Breast epithelium (tissue), 4 donors: ENCODE measurements at regions not wholly inside any gene's neighbourhood (a gene's known extent, or its start where the extent isn't known, plus 50 kb on each side); places are given as distances from the start of the nearest gene placed in this dataset.

ENCODE experiments used
- DNase-seq, 2 donors: peaks; one replicate each; pipeline ENCODE4 v3.0.0-alpha.2; 2019; ENCODE audit warnings: low spot score in 2 of 2
- H3K27ac ChIP-seq, 2 donors: fragments of 200-600 bp; sonication (generic) in 1 of 2; one replicate each; pipeline ENCODE4 v1.5.1; 2016 to 2019; ENCODE audit warnings: mild to moderate bottlenecking in 1 of 2
- H3K27me3 ChIP-seq, 2 donors: fragments of 200-600 bp; sonication (generic) in 1 of 2; one replicate each; pipeline versions ENCODE4 v1.5.1 to v1.6.0; 2017 to 2019; ENCODE audit warnings: control low read depth in 1 of 2, mild to moderate bottlenecking in 1 of 2
- H3K36me3 ChIP-seq: fragments of 200-600 bp; one replicate; pipeline ENCODE4 v1.5.1; 2019
- H3K4me1 ChIP-seq, 2 donors: fragments of 200-600 bp; sonication (generic); one replicate each; pipeline ENCODE4 v1.5.1; 2016 to 2019; ENCODE audit warnings: control low read depth in 1 of 2
- H3K4me3 ChIP-seq, 3 donors: fragments of 200-600 bp; sonication (generic); 1 replicate in 2 of 3; 2 replicates in 1 of 3; pipeline ENCODE4 v1.5.1; 2016 to 2019; ENCODE audit warnings: mild to moderate bottlenecking in 3 of 3, moderate library complexity in 2 of 3
- H3K9me3 ChIP-seq, 2 donors: fragments of 200-600 bp; sonication (generic) in 1 of 2; one replicate each; pipeline ENCODE4 v1.5.1; 2016 to 2019; ENCODE audit warnings: control low read depth in 1 of 2
- CTCF ChIP-seq, 3 donors: fragments of 450-650 bp; IDR thresholded peaks; one replicate each; pipeline ENCODE4 v1.5.1; 2016 to 2017; ENCODE audit warnings: antibody characterized with exemption in 3 of 3, mild to moderate bottlenecking in 3 of 3, moderate library complexity in 3 of 3
- POLR2A ChIP-seq: fragments of 450-650 bp; IDR thresholded peaks from one replicate; pipeline ENCODE4 v1.6.1; 2016; ENCODE audit warnings: antibody characterized with exemption, mild to moderate bottlenecking, moderate library complexity
- POLR2AphosphoS5 ChIP-seq, 3 donors: sonication (generic); formaldehyde crosslinking; IDR thresholded peaks; one replicate each; pipeline ENCODE4 v1.6.1; 2017; ENCODE audit warnings: antibody characterized with exemption in 3 of 3
- intact Hi-C: fragments of 100-400 bp; cut with DNase I; formaldehyde crosslinking; loops from one replicate; pipeline ENCODE4 v1.15.1; 2023; ENCODE audit warnings: low total_unique reads

DNA sequence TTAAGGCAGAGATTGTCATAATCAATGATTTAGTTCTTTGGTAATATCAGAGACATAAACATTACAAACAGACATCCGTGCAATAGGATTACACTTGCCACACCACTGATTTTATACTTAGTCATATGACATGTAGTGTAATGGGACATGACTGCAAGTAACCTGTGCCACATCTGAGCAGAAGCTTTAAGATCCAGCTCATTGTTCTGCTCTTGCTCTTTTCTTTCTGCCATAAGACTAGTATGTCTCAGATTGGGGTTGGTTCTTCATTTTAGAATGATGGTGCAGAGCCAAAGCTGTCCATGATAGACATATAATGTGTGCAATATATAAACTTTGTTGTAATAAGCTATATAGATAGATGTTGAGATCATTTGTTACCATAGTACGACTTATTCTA is 119.7 kb upstream of the SEMA3A start:
- no peak overlapping the region for H3K27ac ChIP-seq
- no peaks in the 10 kb centered on the region for H3K4me1 ChIP-seq
- no peak for DNase-seq
- H3K4me3 ChIP-seq, result no peak overlapping the region
- TF ChIP-seq POLR2AphosphoS5 (IDR thresholded peaks at IDR 0.05) (no peak), CTCF (IDR thresholded peaks at IDR 0.05) (no peak), POLR2A (no peak)
- H3K9me3 ChIP-seq, result no peaks in the 10 kb centered on the region
- intact Hi-C loops, result no loop called here
- H3K36me3 ChIP-seq, result no peaks in the 10 kb centered on the region
- no peaks in the 10 kb centered on the region for H3K27me3 ChIP-seq

DNA sequence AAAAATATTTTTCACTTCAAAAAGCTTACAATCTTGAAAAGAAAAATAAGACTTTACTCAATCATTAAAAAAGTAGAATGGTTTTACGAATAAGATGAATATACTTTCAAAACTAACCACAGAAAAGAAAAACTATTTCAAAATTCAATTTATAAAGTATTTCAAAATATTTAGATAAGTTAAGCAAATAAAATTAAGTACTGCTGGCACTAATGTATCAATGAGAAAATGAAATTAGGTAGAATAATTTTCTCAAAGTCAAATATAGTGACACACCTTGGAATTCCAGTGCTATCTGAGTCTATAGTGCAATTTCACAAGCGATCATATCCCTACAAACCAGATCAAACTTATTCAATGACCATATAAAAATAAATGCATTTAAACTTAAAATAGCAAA is 109.8 kb upstream of the SEMA3A start:
- no peaks in the 10 kb centered on the region for H3K4me1 ChIP-seq
- H3K4me3 ChIP-seq, result no peak overlapping the region
- H3K27me3 ChIP-seq, result no peaks in the 10 kb centered on the region
- DNase-seq, result no peak
- intact Hi-C loops, result no loop called here
- no peak for TF ChIP-seq CTCF (IDR thresholded peaks at IDR 0.05)
- no peak for TF ChIP-seq POLR2AphosphoS5 (IDR thresholded peaks at IDR 0.05)
- TF ChIP-seq POLR2A, result no peak
- H3K36me3 ChIP-seq, result no peaks in the 10 kb centered on the region
- H3K27ac ChIP-seq, result no peak overlapping the region
- H3K9me3 ChIP-seq, result no peaks in the 10 kb centered on the region

- no peaks in the 10 kb centered on the region for H3K4me1 ChIP-seq
- no peaks in the 10 kb centered on the region for H3K27me3 ChIP-seq
- peak in 1 of 2 donors; percentile 32 for DNase-seq
- no peak overlapping the region for H3K4me3 ChIP-seq
- H3K9me3 ChIP-seq, result no peaks in the 10 kb centered on the region
- H3K36me3 ChIP-seq, result no peaks in the 10 kb centered on the region
- intact Hi-C loops, result no loop called here
- no peak overlapping the region for H3K27ac ChIP-seq
- no peak for TF ChIP-seq POLR2A
- TF ChIP-seq POLR2AphosphoS5 (IDR thresholded peaks at IDR 0.05), result no peak
- TF ChIP-seq CTCF (IDR thresholded peaks at IDR 0.05), result no peak
Measured at GRCh38 chr7:84302949-84303348, 108.4 kb upstream of the SEMA3A start.

- Histone ChIP-seq H3K27me3 (no peaks in the 10 kb centered on the region), H3K9me3 (no peaks in the 10 kb centered on the region), H3K4me3 (no peak overlapping the region), H3K27ac (no peak overlapping the region), H3K4me1 (no peaks in the 10 kb centered on the region), H3K36me3 (no peaks in the 10 kb centered on the region)
- no peak for DNase-seq
- intact Hi-C loops, result no loop called here
- TF ChIP-seq POLR2AphosphoS5 (IDR thresholded peaks at IDR 0.05) (no peak), CTCF (IDR thresholded peaks at IDR 0.05) (no peak), POLR2A (no peak)
Measured at GRCh38 chr7:84297616-84298015, 103.0 kb upstream of the SEMA3A start.

DNA sequence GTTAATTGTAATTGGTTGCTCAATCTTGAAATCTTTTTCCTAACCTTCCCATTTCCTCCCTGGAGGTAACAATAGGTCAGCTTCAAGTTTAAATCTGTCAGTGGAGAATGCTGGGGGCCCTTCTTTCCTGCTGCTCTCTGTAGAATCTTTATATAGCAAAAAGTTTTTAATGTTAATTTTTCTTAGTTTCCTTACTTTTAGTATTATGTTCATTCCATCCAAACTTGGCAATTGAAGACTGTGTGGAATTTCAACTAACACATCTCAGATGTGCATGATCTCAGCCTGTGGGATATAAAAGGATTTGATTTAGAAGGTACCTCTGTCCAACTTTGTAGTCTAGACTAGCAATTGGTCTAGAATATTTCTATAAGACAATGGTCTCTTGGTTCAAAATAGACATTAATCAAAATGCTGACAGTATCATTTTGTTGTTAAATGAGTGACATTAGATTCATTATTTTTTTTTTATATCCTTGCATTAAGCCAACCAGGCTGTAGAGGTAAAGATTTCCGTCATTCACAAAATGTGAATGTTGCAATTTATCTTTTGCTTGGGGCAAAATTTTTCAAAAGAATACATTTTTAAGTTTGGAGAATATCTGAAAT is 100.4 kb upstream of the SEMA3A start:
- Histone ChIP-seq H3K4me3 (no peak overlapping the region), H3K27me3 (no peaks in the 10 kb centered on the region), H3K4me1 (no peaks in the 10 kb centered on the region), H3K36me3 (no peaks in the 10 kb centered on the region), H3K27ac (no peak overlapping the region), H3K9me3 (no peaks in the 10 kb centered on the region)
- TF ChIP-seq POLR2A (no peak), POLR2AphosphoS5 (IDR thresholded peaks at IDR 0.05) (no peak), CTCF (IDR thresholded peaks at IDR 0.05) (no peak)
- intact Hi-C loops, result no loop called here
- no peak for DNase-seq
